K562 (cell line): ENCODE measurements at regions not wholly inside any gene's neighbourhood (a gene's known extent, or its start where the extent isn't known, plus 50 kb on each side); places are given as distances from the start of the nearest gene placed in this dataset.

Experiments used
- ATAC-seq: fragments of 200-7000 bp; cut with Tn5 transposase; 3 replicates; pipeline ENCODE4 v1.9.1; 2020; ENCODE audit warnings: moderate library complexity
- BruUV-seq: library from RNA; stranded (reverse); fragments of 400-500 nt; replicated peaks from 2 replicates; lab custom pipeline; 2021; lab: Mats Ljungman, UMichigan
- CTCF ChIA-PET: fragments of 300-600 bp; formaldehyde crosslinking; extraction: SDS; loops from one replicate; lab custom pipeline; 2021; ENCODE audit warnings: low intra/inter-chr PET ratio; lab: Yijun Ruan, JAX
- POLR2A ChIA-PET: fragments of 300-600, 350-650 bp; sonication (Branson Sonifier 250); formaldehyde crosslinking; extraction: SDS; loops from one replicate; lab custom pipeline; 2021; ENCODE audit warnings: antibody characterized with exemption, inconsistent platforms; lab: Yijun Ruan, JAX
- DNase-seq, 4 experiments: peaks; one replicate each; pipeline versions ENCODE4 v3.0.0 to v3.0.0-alpha.2; 2011 to 2018; ENCODE audit warnings: low spot score in 3 of 4, mixed read lengths in 3 of 4; ENCODE audit errors: extremely low read depth in 1 of 4
- FAIRE-seq: peaks from 2 replicates; lab custom pipeline; 2011; peaks lifted over from hg19 to GRCh38; lab: Jason Lieb, UNC
- H2AFZ ChIP-seq: 2 replicates; pipeline ENCODE4 v1.6.0; 2011; ENCODE audit warnings: low read depth, low read length, control low read depth, inconsistent platforms
- H3K27ac ChIP-seq: fragments of 200-600 bp; 3 replicates; pipeline ENCODE4 v1.8.0; 2011; ENCODE audit warnings: low read depth, mild to moderate bottlenecking, control low read depth, inconsistent platforms, low read length, moderate library complexity, mixed read lengths; ENCODE audit errors: extremely low read depth
- H3K27me3 ChIP-seq, 2 experiments: fragments of 300-600 bp in 1 of 2; 2 replicates in 1 of 2; 3 replicates in 1 of 2; pipeline versions ENCODE4 v1.6.0 to v1.8.0; 2011; ENCODE audit warnings: inconsistent platforms in 2 of 2, low read length in 2 of 2, mild to moderate bottlenecking in 1 of 2, mixed read lengths in 1 of 2, moderate library complexity in 1 of 2; ENCODE audit not compliant: control insufficient read depth in 2 of 2, insufficient read depth in 2 of 2
- H3K36me3 ChIP-seq: fragments of 300-600 bp; 3 replicates; pipeline ENCODE4 v1.8.0; 2011; ENCODE audit warnings: mild to moderate bottlenecking, low read length, inconsistent platforms; ENCODE audit not compliant: control insufficient read depth, insufficient read depth
- H3K4me1 ChIP-seq, 2 experiments: fragments of 200-600 bp in 1 of 2; replicated peaks in 1 of 2; 2 replicates in 1 of 2; 3 replicates in 1 of 2; pipeline versions ENCODE4 v1.5.1 to v1.8.0; 2011; ENCODE audit warnings: inconsistent platforms in 2 of 2, low read length in 2 of 2, mild to moderate bottlenecking in 1 of 2, mixed read lengths in 1 of 2, moderate library complexity in 1 of 2; ENCODE audit not compliant: control insufficient read depth in 2 of 2, insufficient read depth in 2 of 2
- H3K4me2 ChIP-seq: 2 replicates; pipeline ENCODE4 v1.6.1; 2011; ENCODE audit warnings: low read length, control low read depth, inconsistent platforms, mixed read lengths; ENCODE audit not compliant: insufficient read depth
- H3K4me3 ChIP-seq: fragments of 200-600 bp; sonication (generic), shearing (Covaris generic); 2 replicates; pipeline ENCODE4 v1.5.1; 2016; ENCODE audit warnings: control low read depth, inconsistent platforms
- H3K79me2 ChIP-seq: fragments of 200-600 bp; 3 replicates; pipeline ENCODE4 v1.8.0; 2011; ENCODE audit warnings: low read length, inconsistent platforms; ENCODE audit not compliant: control insufficient read depth, insufficient read depth
- H3K9ac ChIP-seq, 2 experiments: 2 replicates each; pipeline versions ENCODE4 v1.6.0 to v1.6.1; 2011; ENCODE audit warnings: low read depth in 2 of 2, low read length in 2 of 2, control low read depth in 1 of 2, inconsistent platforms in 1 of 2, mild to moderate bottlenecking in 1 of 2, mixed read lengths in 1 of 2; ENCODE audit not compliant: insufficient read depth in 1 of 2
- H3K9me1 ChIP-seq: one replicate; pipeline ENCODE4 v1.6.0; 2011; ENCODE audit warnings: inconsistent platforms, mild to moderate bottlenecking, low read length, moderate library complexity; ENCODE audit not compliant: control insufficient read depth, insufficient read depth
- H3K9me3 ChIP-seq: replicated peaks from 2 replicates; pipeline ENCODE4 v1.5.1; 2011; ENCODE audit warnings: low read depth, low read length, inconsistent platforms; ENCODE audit not compliant: control insufficient read depth, insufficient read depth
- H4K20me1 ChIP-seq: replicated peaks from 2 replicates; pipeline ENCODE4 v1.6.1; 2011; ENCODE audit warnings: low read length, inconsistent platforms, mixed read lengths; ENCODE audit not compliant: control insufficient read depth, insufficient read depth
- ZNF507 ChIP-seq: conservative IDR thresholded peaks from 2 replicates; pipeline ENCODE4 v1.6.1; 2017; ENCODE audit warnings: missing genetic modification characterization, missing compliant biosample characterization
- WGBS: fragments of 100-300 bp; shearing (Covaris generic); methylation state at CpG from one replicate; pipeline ENCODE4 v1.1.6; 2016; ENCODE audit warnings: low coverage, mixed read lengths; ENCODE audit not compliant: insufficient coverage; ENCODE audit errors: missing lambda C conversion rate; 5-methylcytosine and 5-hydroxymethylcytosine counted together
- in situ Hi-C: fragments of 300-500 bp; cut with MboI; formaldehyde crosslinking; loops from 4 replicates; pipeline ENCODE4 v1.15.0; 2018; ENCODE audit warnings: inconsistent platforms, mixed read lengths
- intact Hi-C: fragments of 100-400 bp; cut with micrococcal nuclease; formaldehyde crosslinking; loops from 2 replicates; pipeline ENCODE4 v1.14.2; 2022
- TF ChIP-seq, protein P1 (sequence below), 3 experiments: IDR thresholded peaks in 2 of 3; conservative IDR thresholded peaks in 1 of 3; 2 replicates each; pipeline ENCODE4 v1.5.1; 2011 to 2012; ENCODE audit warnings: low read length in 3 of 3, mild to moderate bottlenecking in 3 of 3, control low read depth in 2 of 3, improper control_type of control experiment in 1 of 3, inconsistent platforms in 1 of 3, low read depth in 1 of 3, mixed read lengths in 1 of 3, moderate library complexity in 1 of 3; ENCODE audit not compliant: insufficient read depth in 2 of 3

DNA sequence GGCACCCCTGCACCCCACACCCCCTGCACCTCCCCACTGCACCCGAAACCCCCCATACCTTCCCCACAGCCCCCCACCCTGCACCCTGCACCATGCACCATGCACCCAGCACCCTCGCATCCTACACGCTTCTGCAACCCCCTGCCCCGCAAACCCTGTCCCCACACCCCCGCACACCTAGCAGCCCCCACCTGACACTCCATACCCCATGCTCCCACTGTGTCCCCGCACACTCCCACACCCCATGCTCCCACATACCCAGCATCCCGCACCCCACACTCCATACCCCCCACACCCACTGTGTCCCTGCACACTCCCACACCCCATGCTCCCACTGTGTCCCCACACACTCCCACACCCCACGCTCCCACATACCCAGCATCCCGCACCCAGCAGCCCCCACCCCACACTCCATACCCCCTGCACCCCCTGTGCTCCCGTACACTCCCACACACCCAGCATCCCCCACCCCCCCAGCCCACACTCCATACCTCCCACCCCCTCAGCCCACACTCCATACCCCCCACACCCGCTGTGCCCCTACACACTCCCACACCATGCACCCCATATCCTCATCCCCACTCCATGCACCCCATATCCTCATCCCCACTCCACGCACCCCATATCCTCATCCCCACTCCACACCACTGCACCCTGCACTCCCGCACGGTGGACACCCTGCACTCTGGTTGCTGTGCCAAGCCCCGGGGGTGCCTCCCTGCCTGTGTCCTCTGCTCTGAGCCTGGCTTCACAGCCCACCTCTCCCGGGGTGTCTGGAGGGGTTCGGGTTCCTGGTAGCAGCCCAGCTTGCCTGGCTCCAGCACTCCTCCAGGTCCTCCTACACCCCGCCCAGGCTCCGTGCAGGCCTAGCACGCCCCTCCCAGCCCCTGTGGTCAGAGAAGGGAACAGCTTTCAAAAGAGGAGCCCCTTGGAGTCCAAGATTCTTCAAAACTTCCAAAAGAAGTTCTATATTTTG is 93.9 kb upstream of the CTDP1 start:
- Histone ChIP-seq H3K9ac (no peak overlapping the region), H3K36me3 (no peaks in the 10 kb centered on the region), H3K9me3 (no peaks in the 10 kb centered on the region), H3K4me2 (no peak overlapping the region), H2AFZ (no peak overlapping the region), H3K4me3 (no peak overlapping the region), H3K27ac (no peak overlapping the region), H3K4me1 (peaks cover 0 to 35% of the 10 kb centered on the region in 2 experiments; a peak in 3 of 5 replicates), H3K79me2 (no peaks in the 10 kb centered on the region), H3K27me3 (peaks cover 0 to 7% of the 10 kb centered on the region in 2 experiments; a peak in 1 of 5 replicates), H4K20me1 (no peaks in the 10 kb centered on the region)
- 15% methylated on average over 6 of the region's 20 CpGs for WGBS
- FAIRE-seq (no peak), ATAC-seq (peak; percentile 86), DNase-seq (peak; percentile 26 to 36 (median 32))
- ChIA-PET POLR2A (no interaction called here), CTCF (no interaction called here)
- BruUV-seq: no TSS peak
- TF ChIP-seq, protein P1, sequence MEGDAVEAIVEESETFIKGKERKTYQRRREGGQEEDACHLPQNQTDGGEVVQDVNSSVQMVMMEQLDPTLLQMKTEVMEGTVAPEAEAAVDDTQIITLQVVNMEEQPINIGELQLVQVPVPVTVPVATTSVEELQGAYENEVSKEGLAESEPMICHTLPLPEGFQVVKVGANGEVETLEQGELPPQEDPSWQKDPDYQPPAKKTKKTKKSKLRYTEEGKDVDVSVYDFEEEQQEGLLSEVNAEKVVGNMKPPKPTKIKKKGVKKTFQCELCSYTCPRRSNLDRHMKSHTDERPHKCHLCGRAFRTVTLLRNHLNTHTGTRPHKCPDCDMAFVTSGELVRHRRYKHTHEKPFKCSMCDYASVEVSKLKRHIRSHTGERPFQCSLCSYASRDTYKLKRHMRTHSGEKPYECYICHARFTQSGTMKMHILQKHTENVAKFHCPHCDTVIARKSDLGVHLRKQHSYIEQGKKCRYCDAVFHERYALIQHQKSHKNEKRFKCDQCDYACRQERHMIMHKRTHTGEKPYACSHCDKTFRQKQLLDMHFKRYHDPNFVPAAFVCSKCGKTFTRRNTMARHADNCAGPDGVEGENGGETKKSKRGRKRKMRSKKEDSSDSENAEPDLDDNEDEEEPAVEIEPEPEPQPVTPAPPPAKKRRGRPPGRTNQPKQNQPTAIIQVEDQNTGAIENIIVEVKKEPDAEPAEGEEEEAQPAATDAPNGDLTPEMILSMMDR (IDR thresholded peaks at IDR 0.05 in 2 of 3, conservative IDR thresholded peaks at IDR 0.05 in 1 of 3; ENCODE audit: insufficient read depth in 2 of 3, low read depth in 1 of 3, low read length in 3 of 3): peak in 2 of 3 experiments; percentile 9 to 14; a peak in 1 of 6 replicates
- TF ChIP-seq ZNF507 (tag): no peak
- TF ChIP-seq, all 486 proteins: peak for 1
- no peaks in the 10 kb centered on the region for H3K9me1 ChIP-seq
- in situ Hi-C loops: no loop called here
- intact Hi-C loops: no loop called here
